Erythroblast (primary cell): ENCODE measurements at regions not wholly inside any gene's neighbourhood (a gene's known extent, or its start where the extent isn't known, plus 50 kb on each side); places are given as distances from the start of the nearest gene placed in this dataset.

Experiments
- GATA1 ChIP-seq: IDR thresholded peaks from 2 replicates; pipeline ENCODE4 v1.6.1; 2011; ENCODE audit warnings: low read depth, mild to moderate bottlenecking, control low read depth, low read length, moderate library complexity
- POLR2A ChIP-seq: IDR thresholded peaks from 2 replicates; pipeline ENCODE4 v1.6.1; 2011; ENCODE audit warnings: mild to moderate bottlenecking, low read length

DNA sequence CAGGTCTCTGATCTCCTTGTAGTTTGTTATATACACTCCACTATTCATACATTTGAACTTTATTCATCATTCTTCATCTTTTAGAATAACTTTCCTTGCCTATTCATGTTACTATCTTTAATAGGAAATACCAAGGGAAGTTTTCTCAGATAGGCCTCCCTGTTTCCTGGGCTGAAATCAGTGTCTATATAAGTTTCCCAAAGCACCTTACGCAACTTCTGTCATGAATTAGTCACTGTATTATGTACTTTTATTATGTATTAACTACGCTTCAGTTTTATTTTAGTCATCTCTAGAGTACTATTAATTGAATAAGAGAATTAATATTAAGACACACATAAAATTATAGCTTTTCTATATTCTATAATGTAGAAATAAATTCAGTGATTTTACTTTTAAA is 1481.5 kb downstream of the OTOL1 start:
- TF ChIP-seq POLR2A (no peak), GATA1 (no peak)
